Loucy (cell line): ENCODE measurements at regions not wholly inside any gene's neighbourhood (a gene's known extent, or its start where the extent isn't known, plus 50 kb on each side); places are given as distances from the start of the nearest gene placed in this dataset.

Experiments
- H2AFZ ChIP-seq: fragments of 200-600 bp; sonication (generic); 2 replicates; pipeline ENCODE4 v1.6.0; 2016; ENCODE audit warnings: antibody characterized with exemption, mild to moderate bottlenecking, low read length, moderate library complexity
- H3F3A ChIP-seq: fragments of 200-600 bp; 2 replicates; pipeline ENCODE4 v1.6.0; 2016; ENCODE audit warnings: antibody characterized with exemption, low read depth, mild to moderate bottlenecking
- H3K27me3 ChIP-seq: fragments of 200-600 bp; sonication (generic); 2 replicates; pipeline ENCODE4 v1.6.1; 2014; ENCODE audit warnings: low read length, mild to moderate bottlenecking; ENCODE audit not compliant: insufficient read depth, poor library complexity, severe bottlenecking
- H3K36me3 ChIP-seq: fragments of 200-600 bp; sonication (generic); 2 replicates; pipeline ENCODE4 v1.6.1; 2016; ENCODE audit warnings: low read length; ENCODE audit not compliant: insufficient read depth
- H3K4me1 ChIP-seq: fragments of 200-600 bp; sonication (generic); 2 replicates; pipeline ENCODE4 v1.5.1; 2014; ENCODE audit warnings: low read length, mild to moderate bottlenecking; ENCODE audit not compliant: insufficient read depth, poor library complexity, severe bottlenecking
- H3K4me2 ChIP-seq: fragments of 200-600 bp; sonication (generic); 2 replicates; pipeline ENCODE4 v1.6.0; 2014; ENCODE audit warnings: antibody characterized with exemption, low read length, low read depth, mild to moderate bottlenecking; ENCODE audit not compliant: poor library complexity, severe bottlenecking
- H3K4me3 ChIP-seq: fragments of 200-600 bp; sonication (generic); 2 replicates; pipeline ENCODE4 v1.5.1; 2014; ENCODE audit warnings: low read length, mild to moderate bottlenecking, mixed read lengths; ENCODE audit not compliant: poor library complexity, severe bottlenecking
- H3K79me2 ChIP-seq: fragments of 200-600 bp; sonication (generic); 2 replicates; pipeline ENCODE4 v1.6.1; 2014; ENCODE audit warnings: low read length; ENCODE audit not compliant: insufficient read depth
- H3K9ac ChIP-seq: fragments of 200-600 bp; sonication (generic); 2 replicates; pipeline ENCODE4 v1.6.0; 2014; ENCODE audit warnings: mild to moderate bottlenecking, low read depth, low read length, moderate library complexity; ENCODE audit not compliant: poor library complexity, severe bottlenecking
- H3K9me2 ChIP-seq: fragments of 200-600 bp; sonication (generic); replicated peaks from 2 replicates; pipeline ENCODE4 v1.6.1; 2016; ENCODE audit warnings: low read depth, low read length, mixed read lengths
- H3K9me3 ChIP-seq: fragments of 200-600 bp; sonication (generic); 2 replicates; pipeline ENCODE4 v1.6.1; 2014; ENCODE audit warnings: mild to moderate bottlenecking, antibody characterized with exemption, low read length, low read depth; ENCODE audit not compliant: insufficient read depth
- H4K20me1 ChIP-seq: fragments of 200-600 bp; sonication (generic); 2 replicates; pipeline ENCODE4 v1.6.0; 2014; ENCODE audit warnings: antibody characterized with exemption, low read length, mild to moderate bottlenecking; ENCODE audit not compliant: insufficient read depth, poor library complexity, severe bottlenecking
- CTCF ChIP-seq: fragments of 200-600 bp; sonication (generic); conservative IDR thresholded peaks from 2 replicates; pipeline ENCODE4 v1.5.1; 2014; ENCODE audit warnings: mild to moderate bottlenecking, antibody characterized with exemption, low read length
- EZH2phosphoT487 ChIP-seq: fragments of 200-600 bp; IDR thresholded peaks from 2 replicates; pipeline ENCODE4 v1.6.1; 2018; ENCODE audit warnings: antibody characterized with exemption, mild to moderate bottlenecking, moderate library complexity, borderline replicate concordance

- no peaks in the 10 kb centered on the region for H3K79me2 ChIP-seq
- H3K27me3 ChIP-seq = no peaks in the 10 kb centered on the region
- no peaks in the 10 kb centered on the region for H3F3A ChIP-seq
- TF ChIP-seq EZH2phosphoT487 (no peak), CTCF (no peak)
- H3K9ac ChIP-seq = no peak overlapping the region
- H3K9me2 ChIP-seq = no peaks in the 10 kb centered on the region
- no peak overlapping the region for H3K4me2 ChIP-seq
- no peak overlapping the region for H2AFZ ChIP-seq
- no peaks in the 10 kb centered on the region for H3K4me1 ChIP-seq
- H3K36me3 ChIP-seq = no peaks in the 10 kb centered on the region
- no peaks in the 10 kb centered on the region for H3K9me3 ChIP-seq
- H4K20me1 ChIP-seq = no peaks in the 10 kb centered on the region
- no peak overlapping the region for H3K4me3 ChIP-seq
Observed at GRCh38 chr9:13467157-13467556, 187.7 kb upstream of the MPDZ start.

- H3K79me2 ChIP-seq = no peaks in the 10 kb centered on the region
- H4K20me1 ChIP-seq = no peaks in the 10 kb centered on the region
- TF ChIP-seq CTCF (no peak), EZH2phosphoT487 (no peak)
Observed at GRCh38 chr9:13461414-13461991, 182.0 kb upstream of the MPDZ start.

GRCh38 chr9:13459071-13459470, 179.6 kb upstream of the MPDZ start:
- Histone ChIP-seq H2AFZ (no peak overlapping the region), H3K36me3 (no peaks in the 10 kb centered on the region), H3K4me3 (no peak overlapping the region), H4K20me1 (no peaks in the 10 kb centered on the region), H3K9ac (no peak overlapping the region), H3K27me3 (no peaks in the 10 kb centered on the region), H3K9me3 (no peaks in the 10 kb centered on the region), H3F3A (no peaks in the 10 kb centered on the region), H3K9me2 (no peaks in the 10 kb centered on the region), H3K79me2 (no peaks in the 10 kb centered on the region), H3K4me1 (no peaks in the 10 kb centered on the region), H3K4me2 (no peak overlapping the region)
- no peak for TF ChIP-seq EZH2phosphoT487
- no peak for TF ChIP-seq CTCF

More at GRCh38 chr9:13461414-13461991, 182.0 kb upstream of the MPDZ start:
- Histone ChIP-seq H3K4me3 (no peak overlapping the region), H3K9ac (no peak overlapping the region), H3K36me3 (no peaks in the 10 kb centered on the region), H3K27me3 (no peaks in the 10 kb centered on the region), H3K9me3 (no peaks in the 10 kb centered on the region), H2AFZ (no peak overlapping the region), H3K9me2 (no peaks in the 10 kb centered on the region), H3K4me1 (no peaks in the 10 kb centered on the region), H3K4me2 (no peak overlapping the region), H3F3A (no peaks in the 10 kb centered on the region)
